Nephron (organoid): ENCODE measurements at regions not wholly inside any gene's neighbourhood (a gene's known extent, or its start where the extent isn't known, plus 50 kb on each side); places are given as distances from the start of the nearest gene placed in this dataset.

Experiments
- H3K27ac Mint-ChIP-seq, 3 experiments: 2 replicates each; pipeline ENCODE4 v1.8.0; 2020; ENCODE audit warnings: mixed read lengths in 3 of 3, mild to moderate bottlenecking in 2 of 3, moderate library complexity in 1 of 3
- H3K27me3 Mint-ChIP-seq: 2 replicates; pipeline ENCODE4 v1.8.0; 2021; ENCODE audit warnings: low read depth, mild to moderate bottlenecking, moderate library complexity, mixed read lengths
- H3K36me3 Mint-ChIP-seq: 2 replicates; pipeline ENCODE4 v1.8.0; 2020; ENCODE audit warnings: low read depth, mixed read lengths
- H3K4me1 Mint-ChIP-seq: 2 replicates; pipeline ENCODE4 v1.8.0; 2020; ENCODE audit warnings: mixed read lengths
- H3K4me3 Mint-ChIP-seq, 3 experiments: 2 replicates each; pipeline ENCODE4 v1.8.0; 2020; ENCODE audit warnings: mild to moderate bottlenecking in 3 of 3, mixed read lengths in 3 of 3, moderate library complexity in 2 of 3
- H3K9me3 Mint-ChIP-seq: 2 replicates; pipeline ENCODE4 v1.8.0; 2020; ENCODE audit warnings: mixed read lengths
- TF ChIP-seq, protein P1 (sequence below), 3 experiments: fragments of 200-600 bp; sonication (generic); IDR thresholded peaks; one replicate each; pipeline ENCODE4 v1.5.0; 2021; ENCODE audit warnings: antibody characterized with exemption in 3 of 3; ENCODE audit not compliant: unreplicated experiment in 3 of 3

DNA sequence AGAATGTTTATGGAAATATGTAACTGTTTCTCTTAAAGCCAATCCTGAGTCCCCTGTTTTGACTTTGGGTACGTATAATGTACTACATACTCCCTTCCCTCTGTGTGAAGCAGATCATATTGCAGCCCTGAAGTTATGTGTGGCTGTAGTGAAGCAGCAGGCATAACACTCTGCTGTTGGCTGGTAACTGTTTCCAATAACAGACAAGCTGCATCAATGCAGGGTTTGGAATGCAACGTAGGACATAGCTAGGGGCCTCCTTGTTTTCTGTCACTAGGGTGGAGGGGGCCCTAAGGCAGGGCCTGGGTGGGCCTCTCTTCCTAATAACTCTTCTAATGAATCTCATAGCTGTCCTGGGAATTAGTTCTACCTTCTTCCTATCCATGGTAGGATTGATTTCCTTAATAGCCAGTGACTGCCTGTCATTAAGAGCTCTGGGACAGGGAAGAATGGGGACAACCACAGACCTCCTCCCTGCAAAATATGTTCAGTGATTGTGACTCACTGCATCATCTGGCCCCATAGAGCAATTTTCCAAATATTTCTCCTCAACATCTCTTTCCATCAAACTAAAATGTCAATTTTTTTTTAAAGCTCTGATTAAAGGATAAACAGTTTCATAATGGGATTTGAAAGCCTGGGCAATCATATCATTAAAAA is 129.6 kb upstream of the HMHB1 start:
- TF ChIP-seq, protein P1, sequence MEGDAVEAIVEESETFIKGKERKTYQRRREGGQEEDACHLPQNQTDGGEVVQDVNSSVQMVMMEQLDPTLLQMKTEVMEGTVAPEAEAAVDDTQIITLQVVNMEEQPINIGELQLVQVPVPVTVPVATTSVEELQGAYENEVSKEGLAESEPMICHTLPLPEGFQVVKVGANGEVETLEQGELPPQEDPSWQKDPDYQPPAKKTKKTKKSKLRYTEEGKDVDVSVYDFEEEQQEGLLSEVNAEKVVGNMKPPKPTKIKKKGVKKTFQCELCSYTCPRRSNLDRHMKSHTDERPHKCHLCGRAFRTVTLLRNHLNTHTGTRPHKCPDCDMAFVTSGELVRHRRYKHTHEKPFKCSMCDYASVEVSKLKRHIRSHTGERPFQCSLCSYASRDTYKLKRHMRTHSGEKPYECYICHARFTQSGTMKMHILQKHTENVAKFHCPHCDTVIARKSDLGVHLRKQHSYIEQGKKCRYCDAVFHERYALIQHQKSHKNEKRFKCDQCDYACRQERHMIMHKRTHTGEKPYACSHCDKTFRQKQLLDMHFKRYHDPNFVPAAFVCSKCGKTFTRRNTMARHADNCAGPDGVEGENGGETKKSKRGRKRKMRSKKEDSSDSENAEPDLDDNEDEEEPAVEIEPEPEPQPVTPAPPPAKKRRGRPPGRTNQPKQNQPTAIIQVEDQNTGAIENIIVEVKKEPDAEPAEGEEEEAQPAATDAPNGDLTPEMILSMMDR (IDR thresholded peaks at IDR 0.05; ENCODE audit: unreplicated experiment in 3 of 3) = no peak
- H3K4me3 Mint-ChIP-seq = no peak overlapping the region
- peak overlapping the region; percentile 15 to 78 (median 20) for H3K27ac Mint-ChIP-seq

DNA sequence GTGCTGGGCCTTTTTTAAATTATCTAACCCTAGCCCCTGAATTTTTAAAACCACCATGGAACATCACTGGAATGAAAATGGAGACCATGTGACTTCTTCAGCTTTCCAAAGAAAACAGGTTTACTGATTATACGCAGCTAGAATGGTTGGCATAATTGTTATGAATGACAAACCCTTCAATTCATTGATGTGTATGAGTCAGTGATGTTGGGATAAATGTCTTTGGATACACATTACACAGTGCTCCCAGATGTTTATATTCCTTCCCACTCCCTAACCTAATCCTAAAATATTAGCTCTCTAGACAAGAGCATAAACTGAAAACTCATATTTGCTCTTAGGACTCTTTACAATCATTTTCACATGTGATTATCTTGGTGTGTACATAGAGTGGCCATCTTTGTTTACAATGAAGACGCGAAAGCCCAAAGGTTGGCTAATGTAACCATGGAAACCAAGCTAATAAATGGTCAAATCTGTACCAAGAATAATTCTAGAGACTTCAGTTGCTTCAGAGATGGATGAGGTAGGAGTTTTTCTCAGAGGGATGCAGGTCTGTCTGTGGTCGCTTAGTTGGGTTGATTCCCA is 131.2 kb upstream of the HMHB1 start:
- no peak overlapping the region for H3K4me3 Mint-ChIP-seq
- peaks cover 3% of the 10 kb centered on the region for H3K9me3 Mint-ChIP-seq
- H3K4me1 Mint-ChIP-seq = peaks cover 40% of the 10 kb centered on the region
- TF ChIP-seq, protein P1 (IDR thresholded peaks at IDR 0.05; ENCODE audit: unreplicated experiment in 3 of 3) = no peak
- no peaks in the 10 kb centered on the region for H3K27me3 Mint-ChIP-seq
- H3K36me3 Mint-ChIP-seq = no peaks in the 10 kb centered on the region
- no peak overlapping the region for H3K27ac Mint-ChIP-seq

More for the DNA sequence above, 129.6 kb upstream of the HMHB1 start:
- H3K9me3 Mint-ChIP-seq = peaks cover 4% of the 10 kb centered on the region
- H3K36me3 Mint-ChIP-seq = no peaks in the 10 kb centered on the region
- H3K4me1 Mint-ChIP-seq = peaks cover 28% of the 10 kb centered on the region
- no peaks in the 10 kb centered on the region for H3K27me3 Mint-ChIP-seq

DNA sequence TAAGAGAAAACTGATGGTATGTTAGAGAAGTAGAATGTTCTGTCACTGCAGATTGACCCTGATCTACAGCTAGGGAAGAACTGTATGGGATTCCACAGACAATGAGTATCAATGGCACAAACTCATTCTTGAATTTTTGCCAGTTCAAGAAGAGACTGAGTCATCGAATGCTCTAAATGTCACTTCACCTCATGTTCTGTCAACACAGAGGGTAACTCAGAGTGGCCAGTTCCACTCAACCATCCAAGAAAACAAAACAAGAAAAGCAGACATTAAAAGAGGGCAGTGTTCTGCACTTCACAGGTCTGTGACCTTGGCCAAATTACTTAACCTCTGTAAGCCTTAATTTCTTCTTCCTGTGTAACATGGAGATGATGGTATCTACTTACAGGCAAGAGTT is 132.2 kb upstream of the HMHB1 start:
- Mint-ChIP-seq H3K4me3 (no peak overlapping the region), H3K4me1 (peaks cover 44% of the 10 kb centered on the region), H3K27me3 (no peaks in the 10 kb centered on the region), H3K9me3 (peaks cover 4% of the 10 kb centered on the region), H3K27ac (no peak overlapping the region), H3K36me3 (no peaks in the 10 kb centered on the region)
- TF ChIP-seq, protein P1 (IDR thresholded peaks at IDR 0.05; ENCODE audit: unreplicated experiment in 3 of 3) = no peak

DNA sequence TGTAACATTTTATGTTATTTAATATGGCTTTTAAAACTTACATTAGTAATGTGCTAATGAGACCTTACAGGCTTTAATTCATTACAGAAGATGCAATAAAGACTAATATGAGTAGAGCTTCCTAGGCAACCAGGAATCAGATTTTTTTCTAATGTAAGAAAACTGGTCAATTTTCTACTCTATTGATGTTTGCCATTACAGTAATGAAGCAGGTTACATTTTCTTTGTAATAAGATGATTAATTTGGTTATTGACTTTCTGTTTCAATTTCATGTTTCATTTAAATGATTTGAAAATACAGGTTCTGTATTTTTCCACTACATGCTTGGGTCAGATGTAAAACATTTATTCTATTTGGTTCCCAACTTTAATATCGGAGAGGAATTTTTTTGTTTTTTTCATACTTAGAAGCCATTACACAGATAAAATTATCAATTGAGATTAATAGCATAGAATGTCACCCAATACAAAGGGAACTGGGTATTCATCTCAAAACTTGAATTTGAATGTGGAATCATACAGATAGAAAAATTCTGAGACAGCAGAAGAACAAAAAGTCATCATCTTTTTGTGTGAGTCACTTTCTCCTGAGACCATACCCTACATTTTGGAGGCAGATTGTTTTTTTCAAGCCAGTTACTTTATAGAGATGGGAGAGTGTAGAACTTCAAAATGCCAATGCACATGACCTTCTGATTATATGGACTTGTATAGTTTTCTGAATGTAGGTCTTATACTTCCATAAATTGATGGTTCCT is 133.6 kb upstream of the HMHB1 start:
- H3K27me3 Mint-ChIP-seq = no peaks in the 10 kb centered on the region
- TF ChIP-seq, protein P1 (IDR thresholded peaks at IDR 0.05; ENCODE audit: unreplicated experiment in 3 of 3) = no peak
- H3K4me3 Mint-ChIP-seq = no peak overlapping the region
- no peaks in the 10 kb centered on the region for H3K36me3 Mint-ChIP-seq
- peaks cover 4% of the 10 kb centered on the region for H3K9me3 Mint-ChIP-seq
- H3K4me1 Mint-ChIP-seq = peaks cover 46% of the 10 kb centered on the region
- no peak overlapping the region for H3K27ac Mint-ChIP-seq

DNA sequence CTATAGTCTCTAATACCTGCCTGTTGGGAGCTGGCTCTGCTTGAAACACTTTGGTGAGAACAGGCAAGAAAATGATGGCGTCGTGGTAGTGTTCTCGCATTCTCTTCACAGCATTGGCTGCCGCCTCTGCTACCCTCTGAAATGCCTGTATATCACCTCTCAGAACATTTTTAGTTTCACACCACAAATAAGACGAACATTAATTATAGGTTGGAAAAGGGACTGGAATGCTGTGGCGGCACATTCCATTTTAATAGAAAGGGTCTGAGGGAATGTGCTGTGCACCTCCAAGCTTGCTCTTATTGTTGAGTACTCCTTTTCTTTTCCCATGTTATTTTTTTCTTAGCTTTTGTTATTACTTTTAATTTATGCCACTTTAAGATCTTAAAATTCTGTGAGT is 134.6 kb upstream of the HMHB1 start:
- Mint-ChIP-seq H3K4me1 (peaks cover 40% of the 10 kb centered on the region), H3K27me3 (no peaks in the 10 kb centered on the region), H3K9me3 (peaks cover 4% of the 10 kb centered on the region), H3K27ac (peak overlapping the region; percentile 22 to 72 (median 28)), H3K4me3 (no peak overlapping the region), H3K36me3 (no peaks in the 10 kb centered on the region)
- TF ChIP-seq, protein P1 (IDR thresholded peaks at IDR 0.05; ENCODE audit: unreplicated experiment in 3 of 3) = no peak
